ENCODE measurements at regions not wholly inside any gene's neighbourhood (a gene's known extent, or its start where the extent isn't known, plus 50 kb on each side); places are given as distances from the start of the nearest gene placed in this dataset.

GRCh38 chrX:78603908-78604307, 55.2 kb downstream of the RTL3 start:
- intact Hi-C loops (cut with DNase I), result no loop called here
- TF ChIP-seq CTCF (IDR thresholded peaks at IDR 0.05) (no peak), POLR2A (IDR thresholded peaks at IDR 0.05) (no peak)
- DNase-seq (no peak), ATAC-seq (no peak)
- WGBS, 2 donors, result 42 to 62% methylated on average over 2 of the region's 2 CpGs
- no peak overlapping the region for H3K4me3 ChIP-seq
- H3K27me3 ChIP-seq, result no peaks in the 10 kb centered on the region
- no peak overlapping the region for H3K27ac ChIP-seq
- no peaks in the 10 kb centered on the region for H3K4me1 ChIP-seq
- H3K36me3 ChIP-seq (replicated peaks in 1 of 2; ENCODE audit: insufficient read depth in 1 of 2, low read depth in 2 of 2), result no peaks in the 10 kb centered on the region
- H3K9me3 ChIP-seq, result no peaks in the 10 kb centered on the region

GRCh38 chrX:78595901-78596502, 63.1 kb downstream of the RTL3 start:
- no peak overlapping the region for H3K4me3 ChIP-seq
- DNase-seq, result no peak
- H3K4me1 ChIP-seq, result no peaks in the 10 kb centered on the region
- no peaks in the 10 kb centered on the region for H3K27me3 ChIP-seq
- 40 to 67% methylated on average over 3 of the region's 3 CpGs for WGBS, 2 donors
- H3K27ac ChIP-seq, result no peak overlapping the region
- TF ChIP-seq CTCF (IDR thresholded peaks at IDR 0.05), result no peak
- TF ChIP-seq POLR2A (IDR thresholded peaks at IDR 0.05), result no peak
- no peaks in the 10 kb centered on the region for H3K36me3 ChIP-seq (replicated peaks in 1 of 2; ENCODE audit: insufficient read depth in 1 of 2, low read depth in 2 of 2)
- H3K9me3 ChIP-seq, result peaks cover 0 to 3% (median 0%) of the 10 kb centered on the region in 3 donors
- intact Hi-C loops (cut with DNase I), result loop anchor here (10.0 kb wide), 1 partner anchor 61 kb away; no protein-coding TSS in a partner anchor
- no peak for ATAC-seq

GRCh38 chrX:78593701-78594100, 65.4 kb downstream of the RTL3 start:
- DNase-seq (no peak), ATAC-seq (no peak)
- Histone ChIP-seq H3K27ac (no peak overlapping the region), H3K9me3 (peaks cover 0 to 3% (median 0%) of the 10 kb centered on the region in 3 donors), H3K36me3 (replicated peaks in 1 of 2; ENCODE audit: insufficient read depth in 1 of 2, low read depth in 2 of 2) (no peaks in the 10 kb centered on the region), H3K4me3 (no peak overlapping the region), H3K27me3 (no peaks in the 10 kb centered on the region), H3K4me1 (no peaks in the 10 kb centered on the region)
- TF ChIP-seq POLR2A (IDR thresholded peaks at IDR 0.05), result no peak
- TF ChIP-seq CTCF (IDR thresholded peaks at IDR 0.05), result no peak
- WGBS, 2 donors, result 43 to 53% methylated on average over 1 of the region's 1 CpG
- intact Hi-C loops (cut with DNase I), result loop anchor here (10.0 kb wide), 1 partner anchor 59 kb away; no protein-coding TSS in a partner anchor

GRCh38 chrX:78592030-78592429, 67.1 kb downstream of the RTL3 start:
- DNase-seq (no peak), ATAC-seq (no peak)
- Histone ChIP-seq H3K4me3 (no peak overlapping the region), H3K4me1 (no peaks in the 10 kb centered on the region), H3K27me3 (no peaks in the 10 kb centered on the region), H3K9me3 (peaks cover 0 to 3% (median 0%) of the 10 kb centered on the region in 3 donors), H3K27ac (no peak overlapping the region), H3K36me3 (replicated peaks in 1 of 2; ENCODE audit: insufficient read depth in 1 of 2, low read depth in 2 of 2) (no peaks in the 10 kb centered on the region)
- intact Hi-C loops (cut with DNase I), result loop anchor here (10.0 kb wide), 1 partner anchor 57 kb away; no protein-coding TSS in a partner anchor
- TF ChIP-seq POLR2A (IDR thresholded peaks at IDR 0.05), result no peak
- TF ChIP-seq CTCF (IDR thresholded peaks at IDR 0.05), result no peak
- 67 to 71% methylated on average over 2 of the region's 2 CpGs for WGBS, 2 donors

- Histone ChIP-seq H3K36me3 (replicated peaks in 1 of 2; ENCODE audit: insufficient read depth in 1 of 2, low read depth in 2 of 2) (no peaks in the 10 kb centered on the region), H3K9me3 (no peaks in the 10 kb centered on the region), H3K27me3 (no peaks in the 10 kb centered on the region), H3K4me3 (no peak overlapping the region), H3K27ac (no peak overlapping the region), H3K4me1 (no peaks in the 10 kb centered on the region)
- TF ChIP-seq CTCF (IDR thresholded peaks at IDR 0.05) (no peak), POLR2A (IDR thresholded peaks at IDR 0.05) (no peak)
- DNase-seq (no peak), ATAC-seq (no peak)
- WGBS, 2 donors, result 43 to 57% methylated on average over 3 of the region's 3 CpGs
- intact Hi-C loops (cut with DNase I), result no loop called here
Measured at GRCh38 chrX:78574306-78574705, 84.8 kb downstream of the RTL3 start.

Data from body of pancreas (tissue), 4 donors.